MM.1S (cell line): ENCODE measurements at regions not wholly inside any gene's neighbourhood (a gene's known extent, or its start where the extent isn't known, plus 50 kb on each side); places are given as distances from the start of the nearest gene placed in this dataset.

ENCODE experiments used
- DNase-seq: peaks from one replicate; pipeline ENCODE4 v3.0.0-alpha.2; 2015
- H2AFZ ChIP-seq: fragments of 300-600 bp; sonication (generic); 2 replicates; pipeline ENCODE4 v1.6.0; 2016; ENCODE audit warnings: antibody characterized with exemption, low read length
- H3F3A ChIP-seq: fragments of 300-600 bp; sonication (generic); 2 replicates; pipeline ENCODE4 v1.6.1; 2016; ENCODE audit warnings: mild to moderate bottlenecking, antibody characterized with exemption, low read length, moderate library complexity, mixed read lengths; ENCODE audit not compliant: insufficient read depth
- H3K27ac ChIP-seq: fragments of 300-600 bp; sonication (generic); 2 replicates; pipeline ENCODE4 v1.5.1; 2016; ENCODE audit warnings: mild to moderate bottlenecking, low read length
- H3K27me3 ChIP-seq: fragments of 300-600 bp; sonication (generic); replicated peaks from 2 replicates; pipeline ENCODE4 v1.6.0; 2016; ENCODE audit warnings: low read length; ENCODE audit not compliant: insufficient read depth
- H3K36me3 ChIP-seq: fragments of 300-600 bp; sonication (generic); replicated peaks from 2 replicates; pipeline ENCODE4 v1.6.1; 2016; ENCODE audit warnings: mild to moderate bottlenecking, low read length, mixed read lengths; ENCODE audit not compliant: insufficient read depth
- H3K4me1 ChIP-seq: fragments of 300-600 bp; sonication (generic); 2 replicates; pipeline ENCODE4 v1.6.1; 2016; ENCODE audit warnings: low read length, mixed read lengths
- H3K4me2 ChIP-seq: fragments of 300-600 bp; sonication (generic); 2 replicates; pipeline ENCODE4 v1.6.0; 2016; ENCODE audit warnings: low read depth, low read length
- H3K4me3 ChIP-seq: fragments of 300-600 bp; sonication (generic); 2 replicates; pipeline ENCODE4 v1.5.1; 2016; ENCODE audit warnings: low read length, mixed read lengths
- H3K79me2 ChIP-seq: fragments of 300-600 bp; sonication (generic); 2 replicates; pipeline ENCODE4 v1.6.1; 2016; ENCODE audit warnings: mixed run types, low read length, mixed read lengths
- H3K9ac ChIP-seq: fragments of 300-600 bp; sonication (generic); 2 replicates; pipeline ENCODE4 v1.6.1; 2016; ENCODE audit warnings: low read length, mixed read lengths
- H3K9me2 ChIP-seq: fragments of 300-600 bp; sonication (generic); replicated peaks from 2 replicates; pipeline ENCODE4 v1.6.1; 2016; ENCODE audit warnings: mild to moderate bottlenecking, low read length, mixed read lengths; ENCODE audit not compliant: insufficient read depth
- H3K9me3 ChIP-seq: fragments of 300-600 bp; sonication (generic); replicated peaks from 2 replicates; pipeline ENCODE4 v1.6.1; 2016; ENCODE audit warnings: mild to moderate bottlenecking, low read length, mixed read lengths; ENCODE audit not compliant: insufficient read depth
- H4K20me1 ChIP-seq: fragments of 300-600 bp; sonication (generic); 2 replicates; pipeline ENCODE4 v1.6.1; 2016; ENCODE audit warnings: mild to moderate bottlenecking, low read length, moderate library complexity, mixed read lengths; ENCODE audit not compliant: insufficient read depth
- EZH2 ChIP-seq: fragments of 300-600 bp; sonication (generic); optimal IDR thresholded peaks from 2 replicates; pipeline ENCODE3; 2017; ENCODE audit warnings: low read depth, mild to moderate bottlenecking, antibody characterized with exemption, low read length, mixed read lengths
- EZH2phosphoT487 ChIP-seq: fragments of 300-600 bp; sonication (generic); IDR thresholded peaks from 2 replicates; pipeline ENCODE4 v1.6.1; 2018; ENCODE audit warnings: antibody characterized with exemption, low read length
- TF ChIP-seq, protein P1 (sequence below): fragments of 300-600 bp; sonication (generic); IDR thresholded peaks from 2 replicates; pipeline ENCODE4 v1.5.1; 2016; ENCODE audit warnings: antibody characterized with exemption, low read length, mixed read lengths

- no peaks in the 10 kb centered on the region for H3K27me3 ChIP-seq
- no peak overlapping the region for H3K27ac ChIP-seq
- H3K9me2 ChIP-seq = no peaks in the 10 kb centered on the region
- DNase-seq = no peak
- no peaks in the 10 kb centered on the region for H3K9me3 ChIP-seq
- H3K9ac ChIP-seq = no peak overlapping the region
- H2AFZ ChIP-seq = no peak overlapping the region
- no peaks in the 10 kb centered on the region for H3K79me2 ChIP-seq
- no peaks in the 10 kb centered on the region for H3K36me3 ChIP-seq
- no peak overlapping the region for H3K4me2 ChIP-seq
- TF ChIP-seq, protein P1, sequence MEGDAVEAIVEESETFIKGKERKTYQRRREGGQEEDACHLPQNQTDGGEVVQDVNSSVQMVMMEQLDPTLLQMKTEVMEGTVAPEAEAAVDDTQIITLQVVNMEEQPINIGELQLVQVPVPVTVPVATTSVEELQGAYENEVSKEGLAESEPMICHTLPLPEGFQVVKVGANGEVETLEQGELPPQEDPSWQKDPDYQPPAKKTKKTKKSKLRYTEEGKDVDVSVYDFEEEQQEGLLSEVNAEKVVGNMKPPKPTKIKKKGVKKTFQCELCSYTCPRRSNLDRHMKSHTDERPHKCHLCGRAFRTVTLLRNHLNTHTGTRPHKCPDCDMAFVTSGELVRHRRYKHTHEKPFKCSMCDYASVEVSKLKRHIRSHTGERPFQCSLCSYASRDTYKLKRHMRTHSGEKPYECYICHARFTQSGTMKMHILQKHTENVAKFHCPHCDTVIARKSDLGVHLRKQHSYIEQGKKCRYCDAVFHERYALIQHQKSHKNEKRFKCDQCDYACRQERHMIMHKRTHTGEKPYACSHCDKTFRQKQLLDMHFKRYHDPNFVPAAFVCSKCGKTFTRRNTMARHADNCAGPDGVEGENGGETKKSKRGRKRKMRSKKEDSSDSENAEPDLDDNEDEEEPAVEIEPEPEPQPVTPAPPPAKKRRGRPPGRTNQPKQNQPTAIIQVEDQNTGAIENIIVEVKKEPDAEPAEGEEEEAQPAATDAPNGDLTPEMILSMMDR = no peak
- no peak for TF ChIP-seq EZH2
- no peak for TF ChIP-seq EZH2phosphoT487
- no peaks in the 10 kb centered on the region for H3F3A ChIP-seq
- peaks cover 17% of the 10 kb centered on the region for H3K4me1 ChIP-seq
- no peaks in the 10 kb centered on the region for H4K20me1 ChIP-seq
- H3K4me3 ChIP-seq = no peak overlapping the region
Observed at GRCh38 chr16:26554030-26554429, 512.7 kb upstream of the C16orf82 start.

DNA sequence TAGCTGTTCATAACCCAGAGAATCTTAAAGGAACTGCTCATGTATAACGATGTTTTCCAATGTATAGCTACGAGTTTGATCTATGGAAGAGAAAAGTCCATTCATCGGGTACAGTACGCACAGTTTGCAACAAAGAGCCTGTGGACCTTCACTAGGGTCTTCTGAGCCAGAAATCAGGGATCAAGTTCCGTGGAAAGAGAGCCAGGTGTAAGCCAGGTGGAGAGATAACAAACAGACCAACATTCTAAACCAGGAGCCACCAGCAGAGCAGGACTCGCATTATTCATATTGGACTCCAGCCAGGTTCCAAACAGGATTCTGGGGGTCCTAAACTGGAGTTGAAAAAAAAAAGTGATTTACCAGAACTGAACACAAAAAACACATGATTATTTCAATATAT, 505.4 kb upstream of the C16orf82 start:
- TF ChIP-seq EZH2 (no peak), EZH2phosphoT487 (no peak)
- TF ChIP-seq, protein P1 = no peak
- no peak overlapping the region for H3K4me2 ChIP-seq
- H3K27ac ChIP-seq = no peak overlapping the region
- no peaks in the 10 kb centered on the region for H3K79me2 ChIP-seq
- no peaks in the 10 kb centered on the region for H3K27me3 ChIP-seq
- no peaks in the 10 kb centered on the region for H3F3A ChIP-seq
- H3K9me3 ChIP-seq = no peaks in the 10 kb centered on the region
- H3K4me3 ChIP-seq = no peak overlapping the region
- no peaks in the 10 kb centered on the region for H4K20me1 ChIP-seq
- no peak overlapping the region for H3K9ac ChIP-seq
- H3K36me3 ChIP-seq = no peaks in the 10 kb centered on the region
- H2AFZ ChIP-seq = no peak overlapping the region
- no peaks in the 10 kb centered on the region for H3K4me1 ChIP-seq
- no peak for DNase-seq
- no peaks in the 10 kb centered on the region for H3K9me2 ChIP-seq

DNA sequence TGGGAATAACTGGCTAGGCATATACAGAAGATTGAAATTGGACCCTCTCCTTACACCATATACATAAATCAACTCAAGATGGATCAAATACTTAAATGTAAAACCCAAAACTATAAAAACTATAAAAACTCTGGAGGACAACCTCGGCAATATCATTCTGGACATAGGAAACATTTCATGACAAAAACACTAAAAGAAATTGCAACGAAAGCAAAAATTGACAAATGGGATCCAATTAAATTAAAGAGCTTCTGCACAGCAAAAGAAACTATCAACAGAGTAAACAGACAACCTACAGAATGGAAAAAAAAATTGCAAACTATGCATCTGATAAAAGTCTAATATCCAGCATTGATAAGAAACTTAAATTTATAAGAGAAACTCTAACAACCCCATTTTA, 503.7 kb upstream of the C16orf82 start:
- H3F3A ChIP-seq = no peaks in the 10 kb centered on the region
- no peak overlapping the region for H3K27ac ChIP-seq
- no peak overlapping the region for H3K4me3 ChIP-seq
- H3K79me2 ChIP-seq = no peaks in the 10 kb centered on the region
- H3K4me1 ChIP-seq = no peaks in the 10 kb centered on the region
- TF ChIP-seq EZH2phosphoT487 = no peak
- no peak for TF ChIP-seq EZH2
- TF ChIP-seq, protein P1 = no peak
- no peak for DNase-seq
- no peaks in the 10 kb centered on the region for H3K27me3 ChIP-seq
- H3K9ac ChIP-seq = no peak overlapping the region
- no peaks in the 10 kb centered on the region for H3K9me3 ChIP-seq
- H3K36me3 ChIP-seq = no peaks in the 10 kb centered on the region
- no peak overlapping the region for H2AFZ ChIP-seq
- no peak overlapping the region for H3K4me2 ChIP-seq
- no peaks in the 10 kb centered on the region for H4K20me1 ChIP-seq
- no peaks in the 10 kb centered on the region for H3K9me2 ChIP-seq
